Activated naive CD8-positive, alpha-beta T cell treated with anti-CD3 and anti-CD28 coated beads, Interleukin-2, amount 50 U/mL, for 24 hours (primary cell): ENCODE measurements at regions not wholly inside any gene's neighbourhood (a gene's known extent, or its start where the extent isn't known, plus 50 kb on each side); places are given as distances from the start of the nearest gene placed in this dataset.

Source experiments
- ATAC-seq: fragments of 150-1000 bp; cut with Tn5 transposase; one replicate; pipeline ENCODE4 v1.10.0; 2021
- DNase-seq: peaks from one replicate; pipeline ENCODE4 v3.0.0; 2021
- H3K27ac Mint-ChIP-seq: one replicate; pipeline ENCODE4 v1.8.0; 2021; ENCODE audit warnings: mild to moderate bottlenecking, mixed read lengths
- H3K27me3 Mint-ChIP-seq: one replicate; pipeline ENCODE4 v1.8.0; 2021; ENCODE audit warnings: mixed read lengths
- H3K36me3 Mint-ChIP-seq: one replicate; pipeline ENCODE4 v1.8.0; 2021; ENCODE audit warnings: low read depth, mixed read lengths
- H3K4me1 Mint-ChIP-seq: one replicate; pipeline ENCODE4 v1.8.0; 2021; ENCODE audit warnings: mixed read lengths
- H3K4me3 Mint-ChIP-seq: one replicate; pipeline ENCODE4 v1.8.0; 2021; ENCODE audit warnings: mild to moderate bottlenecking, moderate library complexity, mixed read lengths
- H3K9me3 Mint-ChIP-seq: one replicate; pipeline ENCODE4 v1.8.0; 2021; ENCODE audit warnings: mixed read lengths

DNA sequence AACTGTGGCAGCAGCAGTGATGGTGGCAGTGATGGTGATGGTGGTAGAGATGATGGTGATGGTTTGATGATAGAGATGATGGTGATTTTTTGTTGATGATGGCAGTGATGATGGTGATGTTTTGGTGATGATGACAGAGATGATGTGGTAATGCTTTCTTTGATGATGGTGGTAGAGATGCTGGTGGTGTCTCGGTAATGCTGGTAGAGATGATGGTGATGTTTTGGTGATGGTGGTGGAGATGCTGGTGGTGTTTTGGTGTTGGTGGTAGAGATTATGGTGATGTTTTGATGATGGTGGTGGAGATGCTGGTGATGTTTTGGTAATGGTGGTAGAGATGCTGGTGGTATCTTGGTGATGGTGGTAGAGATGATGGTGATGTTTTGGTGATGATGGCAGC, 131.6 kb downstream of the NAV1 start:
- no peak for DNase-seq
- peaks cover 2% of the 10 kb centered on the region for H3K27me3 Mint-ChIP-seq
- H3K27ac Mint-ChIP-seq: no peak overlapping the region
- ATAC-seq: no peak
- no peaks in the 10 kb centered on the region for H3K36me3 Mint-ChIP-seq
- no peaks in the 10 kb centered on the region for H3K9me3 Mint-ChIP-seq
- H3K4me3 Mint-ChIP-seq: no peak overlapping the region
- H3K4me1 Mint-ChIP-seq: peaks cover 2% of the 10 kb centered on the region

DNA sequence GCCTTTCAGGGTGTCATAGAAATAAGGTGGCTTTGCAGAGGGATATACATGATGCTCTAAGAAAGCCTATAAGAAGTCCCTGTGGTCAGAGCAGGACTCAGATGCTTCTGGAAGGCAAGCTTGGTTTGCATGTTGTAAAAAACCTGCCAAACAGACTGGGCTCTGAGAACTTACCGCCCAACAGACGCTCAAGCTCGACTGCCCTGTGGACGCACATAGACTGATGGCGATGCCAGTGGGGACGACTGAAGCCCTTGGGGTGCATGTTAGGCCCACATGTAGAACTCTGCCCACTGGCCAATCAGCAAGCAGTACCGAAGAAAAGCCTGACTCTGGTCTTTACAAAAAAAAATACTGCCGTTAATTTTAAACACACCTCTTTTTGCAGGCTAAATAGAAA, 133.8 kb downstream of the NAV1 start:
- Mint-ChIP-seq H3K27me3 (peaks cover 6% of the 10 kb centered on the region), H3K4me3 (no peak overlapping the region), H3K27ac (no peak overlapping the region), H3K9me3 (no peaks in the 10 kb centered on the region), H3K36me3 (no peaks in the 10 kb centered on the region), H3K4me1 (peaks cover 2% of the 10 kb centered on the region)
- DNase-seq: no peak
- ATAC-seq: no peak

DNA sequence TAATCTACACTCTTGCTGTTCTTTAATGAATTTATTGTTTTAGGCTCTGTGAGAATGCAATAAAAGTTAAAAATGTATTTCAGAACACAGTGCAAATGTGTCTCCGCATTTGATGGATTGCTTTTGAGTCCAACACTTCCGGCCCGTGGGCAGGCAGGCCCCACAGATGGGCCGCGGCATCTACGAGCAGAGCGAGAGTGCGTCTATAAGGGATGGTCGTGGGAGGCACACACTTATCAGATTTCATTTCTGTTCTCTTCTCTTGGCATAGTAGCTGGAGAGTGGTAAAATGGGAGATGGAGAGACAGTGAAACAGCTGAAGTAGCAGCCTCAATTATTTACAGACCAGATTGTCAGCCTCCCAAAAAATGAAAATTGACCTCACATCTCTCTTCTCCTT, 134.2 kb downstream of the NAV1 start:
- Mint-ChIP-seq H3K27me3 (peaks cover 6% of the 10 kb centered on the region), H3K9me3 (no peaks in the 10 kb centered on the region), H3K4me1 (peaks cover 2% of the 10 kb centered on the region), H3K27ac (no peak overlapping the region), H3K36me3 (no peaks in the 10 kb centered on the region), H3K4me3 (no peak overlapping the region)
- DNase-seq: no peak
- ATAC-seq: no peak

DNA sequence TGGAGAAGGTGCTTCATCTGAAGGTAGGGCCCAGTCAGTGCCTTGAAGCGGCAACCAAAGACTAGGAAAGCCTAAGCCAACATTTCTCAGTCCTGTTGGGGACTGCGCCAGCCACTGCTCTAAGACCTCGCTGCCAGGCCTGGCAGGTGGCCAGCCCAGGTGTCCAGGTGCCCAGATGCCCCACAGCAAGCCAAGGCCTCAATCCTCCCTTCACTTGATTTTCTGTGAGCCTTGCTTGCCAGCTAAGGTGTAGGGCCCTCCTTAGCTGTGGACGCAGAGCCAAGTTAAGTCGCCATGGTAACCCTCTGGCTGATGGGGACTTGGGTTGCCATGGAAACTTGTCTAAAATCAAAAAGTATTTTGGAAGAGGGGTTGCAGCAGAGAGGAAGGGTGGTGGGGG, 135.0 kb downstream of the NAV1 start:
- no peak overlapping the region for H3K4me3 Mint-ChIP-seq
- ATAC-seq (no peak), DNase-seq (no peak)
- no peaks in the 10 kb centered on the region for H3K9me3 Mint-ChIP-seq
- H3K27ac Mint-ChIP-seq: no peak overlapping the region
- H3K27me3 Mint-ChIP-seq: peaks cover 6% of the 10 kb centered on the region
- H3K4me1 Mint-ChIP-seq: peaks cover 2% of the 10 kb centered on the region
- H3K36me3 Mint-ChIP-seq: no peaks in the 10 kb centered on the region

DNA sequence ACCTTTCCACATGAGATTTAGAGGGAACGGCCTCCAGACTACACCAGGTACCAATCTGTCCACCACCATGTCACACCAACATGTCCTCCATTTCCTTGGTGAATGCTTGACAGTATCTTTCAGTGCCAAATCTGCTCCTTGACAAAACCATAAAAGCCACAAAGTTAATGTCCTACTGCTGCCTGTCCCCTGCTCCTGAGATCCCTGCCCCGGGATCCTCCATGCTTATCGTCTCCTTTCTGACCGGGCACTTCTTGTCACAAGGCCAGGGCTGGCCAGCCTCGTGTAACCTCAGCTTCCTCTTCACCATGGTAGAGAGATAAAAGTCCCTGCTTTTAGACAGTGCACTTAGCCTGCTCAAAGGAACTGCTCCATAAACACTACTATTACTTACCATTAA, 136.2 kb downstream of the NAV1 start:
- peaks cover 2% of the 10 kb centered on the region for H3K4me1 Mint-ChIP-seq
- no peak for DNase-seq
- H3K9me3 Mint-ChIP-seq: no peaks in the 10 kb centered on the region
- no peak overlapping the region for H3K4me3 Mint-ChIP-seq
- no peak overlapping the region for H3K27ac Mint-ChIP-seq
- peaks cover 6% of the 10 kb centered on the region for H3K27me3 Mint-ChIP-seq
- H3K36me3 Mint-ChIP-seq: no peaks in the 10 kb centered on the region
- ATAC-seq: no peak

DNA sequence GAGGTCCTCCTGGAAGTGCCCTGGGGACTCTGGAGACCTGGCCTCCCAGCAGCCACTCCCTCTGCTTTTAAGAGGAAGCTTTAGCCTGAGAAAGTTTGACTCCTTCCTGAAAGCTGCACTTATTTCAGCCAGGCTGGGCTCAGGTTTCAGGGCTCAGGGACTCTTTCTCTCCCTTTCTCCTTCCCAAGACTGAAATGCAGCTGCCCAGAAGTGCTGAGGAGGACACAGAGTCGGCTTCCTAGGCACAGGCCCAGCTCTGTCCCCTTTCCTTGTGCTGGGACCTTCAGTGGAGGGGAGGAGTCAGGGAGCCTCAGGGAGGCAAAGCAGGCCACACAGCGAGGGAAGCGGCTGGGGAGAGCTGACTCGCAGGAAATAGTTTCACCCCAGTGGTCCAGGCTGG, 137.3 kb downstream of the NAV1 start:
- Mint-ChIP-seq H3K9me3 (no peaks in the 10 kb centered on the region), H3K4me1 (peaks cover 2% of the 10 kb centered on the region), H3K27me3 (peaks cover 8% of the 10 kb centered on the region), H3K27ac (no peak overlapping the region), H3K4me3 (no peak overlapping the region), H3K36me3 (no peaks in the 10 kb centered on the region)
- no peak for DNase-seq
- no peak for ATAC-seq

DNA sequence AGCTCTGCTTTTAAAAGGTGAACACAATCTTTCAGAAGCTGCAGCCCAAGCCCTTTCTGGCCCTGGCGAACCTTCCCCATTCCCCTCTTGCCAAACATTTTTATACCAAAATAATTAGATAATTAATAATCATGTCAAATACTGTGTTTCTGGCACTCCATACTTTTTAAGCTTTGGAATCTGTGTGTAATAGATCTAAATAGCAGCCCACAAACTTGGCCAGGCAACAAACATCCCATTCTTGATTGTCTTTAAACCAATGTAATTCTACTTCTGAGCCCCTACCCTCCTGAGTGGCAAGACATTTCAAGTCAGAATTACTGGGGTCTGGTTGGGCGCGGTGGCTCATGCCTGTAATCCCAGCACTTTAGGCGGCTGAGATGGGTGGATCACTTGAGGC, 137.7 kb downstream of the NAV1 start:
- no peak for DNase-seq
- ATAC-seq: no peak
- Mint-ChIP-seq H3K4me3 (no peak overlapping the region), H3K9me3 (no peaks in the 10 kb centered on the region), H3K27ac (no peak overlapping the region), H3K27me3 (peaks cover 8% of the 10 kb centered on the region), H3K36me3 (no peaks in the 10 kb centered on the region), H3K4me1 (peaks cover 2% of the 10 kb centered on the region)

DNA sequence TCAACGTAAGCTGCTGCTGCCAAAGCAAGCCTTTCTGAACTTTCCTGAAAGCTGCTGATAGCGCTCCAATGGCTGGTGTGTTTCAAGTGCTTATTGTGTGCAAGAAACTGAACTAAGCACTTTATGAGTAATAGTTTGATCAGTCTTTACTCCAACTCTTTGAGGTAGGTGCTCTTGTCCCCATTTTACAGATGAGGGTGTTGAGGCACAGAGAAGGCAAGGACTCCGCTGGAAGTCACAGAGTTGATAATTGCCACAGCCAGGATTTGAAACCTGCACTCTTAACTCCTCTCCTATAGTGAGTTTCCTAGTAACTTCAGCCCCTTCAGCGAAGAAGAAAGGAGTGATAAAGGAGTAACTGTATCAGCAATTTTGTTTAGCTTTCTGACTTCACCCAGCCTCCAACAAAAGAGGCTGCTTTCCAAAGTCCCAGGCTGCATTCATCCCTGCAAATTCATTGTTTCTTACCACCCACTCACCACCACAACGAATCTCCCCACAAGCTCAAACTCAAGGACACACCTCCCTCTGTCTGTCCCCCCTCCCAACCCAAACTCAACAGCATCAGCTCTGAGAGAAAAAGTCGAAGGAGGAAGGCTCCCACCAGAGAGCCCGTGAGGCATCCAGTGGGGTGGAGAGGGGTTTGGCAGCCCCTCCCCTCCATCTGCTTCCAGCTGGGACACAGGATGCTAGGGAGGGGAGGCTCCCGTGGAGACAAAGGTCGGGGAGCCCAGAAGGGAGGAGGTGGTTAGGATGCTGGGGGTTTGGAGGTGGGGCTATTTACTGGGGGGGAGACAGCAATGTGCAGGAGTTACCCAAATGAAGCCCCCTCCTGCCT, 139.6 kb downstream of the NAV1 start:
- no peaks in the 10 kb centered on the region for H3K9me3 Mint-ChIP-seq
- DNase-seq (no peak), ATAC-seq (no peak)
- H3K27ac Mint-ChIP-seq: no peak overlapping the region
- H3K4me1 Mint-ChIP-seq: no peaks in the 10 kb centered on the region
- no peaks in the 10 kb centered on the region for H3K36me3 Mint-ChIP-seq
- no peak overlapping the region for H3K4me3 Mint-ChIP-seq
- peaks cover 10% of the 10 kb centered on the region for H3K27me3 Mint-ChIP-seq

DNA sequence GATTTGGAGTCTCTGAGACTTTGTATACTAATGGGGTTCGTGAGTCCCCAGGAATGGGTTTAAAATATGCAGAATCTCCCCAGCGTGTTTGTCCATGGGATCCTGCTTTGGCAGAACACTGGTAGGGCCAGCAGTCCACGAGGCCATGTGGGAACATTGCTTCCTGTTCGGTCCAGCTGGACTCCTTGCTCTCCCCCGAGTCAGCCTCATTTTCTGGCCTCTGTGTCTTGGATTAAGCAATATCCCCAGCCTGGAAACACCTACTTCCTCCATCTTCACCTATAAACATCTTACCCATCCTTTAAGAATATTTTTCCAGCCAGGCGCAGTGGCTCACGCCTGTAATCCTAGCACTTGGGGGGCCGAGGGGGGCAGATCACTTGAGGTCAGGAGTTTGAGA, 142.4 kb downstream of the NAV1 start:
- H3K4me1 Mint-ChIP-seq: no peaks in the 10 kb centered on the region
- no peak overlapping the region for H3K4me3 Mint-ChIP-seq
- no peak for DNase-seq
- H3K9me3 Mint-ChIP-seq: no peaks in the 10 kb centered on the region
- no peaks in the 10 kb centered on the region for H3K36me3 Mint-ChIP-seq
- H3K27ac Mint-ChIP-seq: no peak overlapping the region
- H3K27me3 Mint-ChIP-seq: peaks cover 6% of the 10 kb centered on the region
- ATAC-seq: no peak

DNA sequence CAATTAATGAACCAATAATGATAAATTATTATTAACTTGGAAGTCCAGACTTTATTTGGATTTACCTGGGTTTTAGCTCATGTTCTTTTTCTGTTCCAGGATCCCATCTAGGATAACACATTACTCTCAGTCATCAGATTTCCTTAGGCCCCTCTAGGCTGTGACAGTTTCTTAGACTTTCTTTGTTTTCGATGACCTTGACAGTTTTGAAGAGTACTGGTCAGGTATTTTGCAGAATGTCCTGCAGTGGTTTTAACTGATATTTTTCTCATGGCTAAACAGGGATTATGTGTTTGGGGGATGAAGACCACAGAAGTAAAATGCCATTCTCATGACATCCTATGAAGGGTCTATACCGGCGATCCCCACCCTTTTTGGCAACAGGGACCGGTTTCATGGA, 144.0 kb downstream of the NAV1 start:
- H3K27ac Mint-ChIP-seq: no peak overlapping the region
- H3K36me3 Mint-ChIP-seq: no peaks in the 10 kb centered on the region
- DNase-seq: no peak
- H3K4me1 Mint-ChIP-seq: no peaks in the 10 kb centered on the region
- no peaks in the 10 kb centered on the region for H3K9me3 Mint-ChIP-seq
- ATAC-seq: no peak
- H3K27me3 Mint-ChIP-seq: peaks cover 6% of the 10 kb centered on the region
- no peak overlapping the region for H3K4me3 Mint-ChIP-seq

DNA sequence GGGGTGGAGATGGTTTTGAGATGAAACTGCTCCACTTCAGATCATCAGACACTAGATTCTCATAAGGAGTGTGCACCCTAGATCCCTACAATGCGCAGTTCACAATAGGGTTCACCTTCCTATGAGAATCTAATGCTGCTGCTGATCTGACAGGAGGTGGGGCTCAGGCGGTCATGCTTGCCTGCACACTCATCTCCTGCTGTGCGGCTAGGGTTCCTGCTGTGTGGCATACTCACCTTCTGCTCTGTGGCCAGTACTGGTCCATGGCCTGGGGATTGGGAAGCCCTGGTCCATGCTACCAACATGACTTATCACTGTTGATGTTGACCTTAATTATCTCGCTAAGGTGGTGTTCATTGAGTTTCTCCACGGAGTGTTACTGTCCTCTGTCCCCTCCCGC, 144.5 kb downstream of the NAV1 start:
- Mint-ChIP-seq H3K9me3 (no peaks in the 10 kb centered on the region), H3K27me3 (peaks cover 6% of the 10 kb centered on the region), H3K4me3 (no peak overlapping the region), H3K4me1 (no peaks in the 10 kb centered on the region), H3K27ac (no peak overlapping the region), H3K36me3 (no peaks in the 10 kb centered on the region)
- DNase-seq (no peak), ATAC-seq (no peak)

DNA sequence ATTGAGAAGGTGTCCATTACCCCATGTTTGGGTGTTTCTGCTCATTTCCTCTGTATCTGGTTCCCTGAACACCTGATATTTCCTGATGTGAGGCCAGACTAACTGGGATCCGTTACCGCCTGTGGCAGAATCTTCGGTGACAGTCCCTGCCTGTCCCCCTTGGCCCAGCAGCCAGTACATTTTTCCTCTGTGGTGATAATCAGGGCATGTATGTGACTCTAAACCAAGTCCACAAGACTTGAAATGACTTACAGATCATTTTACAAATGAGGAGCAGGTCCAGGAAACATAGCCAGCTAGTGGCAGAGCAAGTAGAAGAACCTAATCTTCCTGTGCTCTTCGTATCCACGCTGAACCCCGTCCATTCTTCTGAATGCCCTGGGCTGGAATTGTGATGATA, 143.5 kb upstream of the IPO9 start:
- peaks cover 6% of the 10 kb centered on the region for H3K27me3 Mint-ChIP-seq
- ATAC-seq: no peak
- no peak for DNase-seq
- H3K4me1 Mint-ChIP-seq: no peaks in the 10 kb centered on the region
- H3K36me3 Mint-ChIP-seq: no peaks in the 10 kb centered on the region
- no peak overlapping the region for H3K4me3 Mint-ChIP-seq
- H3K9me3 Mint-ChIP-seq: no peaks in the 10 kb centered on the region
- H3K27ac Mint-ChIP-seq: no peak overlapping the region

DNA sequence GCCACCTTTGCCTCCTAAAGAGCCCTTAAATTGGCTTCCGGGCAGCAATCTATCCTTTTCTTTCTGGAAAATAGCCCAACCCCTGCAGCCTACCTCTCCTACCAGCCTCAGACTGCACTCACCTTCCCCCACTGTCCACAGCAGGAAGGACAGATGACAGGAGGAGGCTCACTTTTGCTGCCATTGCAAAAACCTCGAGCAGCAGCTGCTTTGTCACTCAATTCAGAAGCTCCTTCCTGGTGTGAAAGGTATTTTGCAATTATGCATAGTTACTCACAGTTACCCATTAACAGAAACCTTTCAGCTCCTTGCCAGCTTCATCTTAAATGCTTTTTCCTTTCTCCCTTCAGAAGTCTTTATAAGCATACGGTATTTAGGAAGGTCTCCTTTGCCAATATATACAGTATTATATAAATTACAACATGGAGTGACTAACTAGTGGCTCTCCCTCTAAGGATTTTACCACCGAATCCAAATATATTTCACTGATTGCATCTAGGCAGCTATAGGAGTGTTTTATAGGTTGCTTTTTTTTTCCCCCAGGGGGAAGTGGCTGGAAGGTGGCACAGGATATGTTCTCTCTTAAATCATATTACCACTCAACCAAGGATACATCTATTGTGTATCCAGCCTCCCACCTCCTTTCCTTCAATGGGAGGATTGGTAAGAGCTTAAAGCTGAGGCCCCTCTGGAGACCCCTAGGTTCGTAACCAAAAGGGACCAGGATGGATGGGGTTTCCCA, 142.1 kb upstream of the IPO9 start:
- DNase-seq: no peak
- Mint-ChIP-seq H3K4me1 (no peaks in the 10 kb centered on the region), H3K4me3 (no peak overlapping the region), H3K27me3 (peaks cover 4% of the 10 kb centered on the region), H3K9me3 (no peaks in the 10 kb centered on the region), H3K36me3 (no peaks in the 10 kb centered on the region), H3K27ac (no peak overlapping the region)
- no peak for ATAC-seq

DNA sequence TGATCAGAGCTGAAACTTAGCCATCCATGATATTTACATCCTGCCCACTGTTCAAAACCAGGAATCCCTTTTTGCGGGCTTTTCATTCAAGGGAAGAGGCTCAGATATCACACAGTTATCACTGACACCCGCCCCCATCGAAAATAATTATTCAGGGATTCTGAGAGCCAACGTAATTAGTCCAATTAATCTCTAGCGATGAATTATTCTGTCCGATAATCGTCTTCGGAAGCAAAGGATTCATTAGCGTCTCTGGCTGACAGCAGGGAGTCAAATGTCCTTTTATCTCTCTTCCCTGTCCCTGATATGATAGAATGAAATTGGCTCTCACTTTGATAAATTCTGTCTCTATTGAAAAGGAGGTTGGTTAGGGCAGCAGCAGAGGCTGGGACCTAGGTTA, 140.4 kb upstream of the IPO9 start:
- Mint-ChIP-seq H3K27ac (no peak overlapping the region), H3K4me1 (no peaks in the 10 kb centered on the region), H3K27me3 (no peaks in the 10 kb centered on the region), H3K9me3 (no peaks in the 10 kb centered on the region), H3K4me3 (no peak overlapping the region), H3K36me3 (no peaks in the 10 kb centered on the region)
- no peak for DNase-seq
- no peak for ATAC-seq

DNA sequence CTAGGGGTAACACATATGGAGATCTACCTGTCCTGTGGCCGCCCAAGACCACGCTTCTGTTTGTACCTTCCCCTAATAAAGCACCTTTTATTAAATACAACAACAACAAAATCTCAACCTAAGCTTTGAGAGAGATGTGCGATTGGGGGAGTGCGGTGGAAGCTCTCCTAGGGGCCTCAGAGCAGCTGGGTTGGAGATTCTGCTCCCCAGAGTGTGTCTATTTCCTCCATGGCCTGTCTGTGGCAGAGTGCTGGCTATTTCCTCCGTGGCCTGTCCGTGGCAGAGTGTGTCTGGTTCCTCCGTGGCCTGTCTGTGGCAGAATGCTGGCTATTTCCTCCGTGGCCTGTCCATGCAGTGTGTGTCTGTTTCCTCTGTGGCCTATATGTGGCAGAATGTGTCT, 139.3 kb upstream of the IPO9 start:
- H3K27ac Mint-ChIP-seq: no peak overlapping the region
- no peaks in the 10 kb centered on the region for H3K9me3 Mint-ChIP-seq
- no peaks in the 10 kb centered on the region for H3K36me3 Mint-ChIP-seq
- no peaks in the 10 kb centered on the region for H3K27me3 Mint-ChIP-seq
- ATAC-seq: no peak
- no peak overlapping the region for H3K4me3 Mint-ChIP-seq
- H3K4me1 Mint-ChIP-seq: no peaks in the 10 kb centered on the region
- DNase-seq: no peak
